Ureter (tissue), 1 donor: ENCODE measurements at regions not wholly inside any gene's neighbourhood (a gene's known extent, or its start where the extent isn't known, plus 50 kb on each side); places are given as distances from the start of the nearest gene placed in this dataset.

Experiments
- DNase-seq: peaks from one replicate; pipeline ENCODE4 v3.0.0-alpha.2; 2020; ENCODE audit warnings: low spot score
- donor health status: DM: yes; HTN: yes; CAD: no.

DNA sequence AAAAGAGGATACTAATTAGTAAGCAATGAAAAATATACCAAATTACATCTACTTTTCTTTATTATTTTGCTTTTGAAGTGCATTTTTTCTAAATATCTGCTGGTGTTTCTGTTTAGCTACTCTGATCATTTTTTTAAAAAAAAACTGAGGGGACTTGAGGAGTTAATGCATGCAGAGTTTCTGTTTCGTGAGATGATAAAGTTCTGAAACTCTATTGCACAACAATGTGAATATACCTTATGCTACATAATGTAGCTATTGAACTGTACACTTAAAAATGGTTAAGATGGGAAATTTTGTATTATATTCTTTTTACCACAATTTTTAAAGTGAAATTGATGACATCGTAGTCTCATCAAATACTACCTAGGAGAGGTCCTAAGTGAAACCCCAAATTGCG is 288.3 kb upstream of the NR4A3 start:
- no peak for DNase-seq

DNA sequence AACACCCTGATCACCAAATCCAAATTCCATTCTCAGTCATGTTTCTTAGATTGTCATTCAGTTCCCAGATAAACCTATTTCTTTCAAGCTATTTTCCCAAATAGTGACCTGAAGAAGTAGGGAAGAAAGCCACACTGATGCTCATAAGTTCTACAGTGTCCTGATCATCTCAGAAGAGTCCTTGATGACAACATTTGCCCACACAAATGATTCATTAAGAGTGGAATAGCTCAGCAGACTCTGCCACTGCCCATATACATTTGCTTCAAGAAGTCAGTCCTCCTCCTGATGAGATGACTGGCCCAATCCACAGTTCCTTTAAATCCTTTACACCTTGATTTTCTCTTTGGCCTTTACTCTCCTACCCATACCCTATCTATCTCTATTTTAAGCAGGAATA is 283.7 kb upstream of the NR4A3 start:
- no peak for DNase-seq

DNA sequence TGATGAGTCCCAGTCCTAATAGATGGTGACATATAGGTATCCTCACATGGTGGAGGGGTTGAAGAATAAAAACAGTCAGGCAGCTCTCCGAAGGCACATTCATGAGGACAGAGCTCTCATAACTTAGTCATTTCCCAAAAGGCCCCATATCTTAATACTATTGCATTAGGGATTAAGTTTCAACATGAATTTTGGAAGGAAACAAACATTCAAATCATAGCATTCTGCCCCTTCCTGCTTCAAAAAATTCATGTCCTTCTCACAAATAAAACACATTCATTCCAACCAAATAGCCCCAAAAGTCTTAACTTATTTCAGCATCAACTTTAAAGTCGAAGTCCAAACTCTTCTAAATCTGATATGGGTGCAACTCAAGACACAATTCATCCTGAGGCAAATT is 277.2 kb upstream of the NR4A3 start:
- DNase-seq, result no peak

DNA sequence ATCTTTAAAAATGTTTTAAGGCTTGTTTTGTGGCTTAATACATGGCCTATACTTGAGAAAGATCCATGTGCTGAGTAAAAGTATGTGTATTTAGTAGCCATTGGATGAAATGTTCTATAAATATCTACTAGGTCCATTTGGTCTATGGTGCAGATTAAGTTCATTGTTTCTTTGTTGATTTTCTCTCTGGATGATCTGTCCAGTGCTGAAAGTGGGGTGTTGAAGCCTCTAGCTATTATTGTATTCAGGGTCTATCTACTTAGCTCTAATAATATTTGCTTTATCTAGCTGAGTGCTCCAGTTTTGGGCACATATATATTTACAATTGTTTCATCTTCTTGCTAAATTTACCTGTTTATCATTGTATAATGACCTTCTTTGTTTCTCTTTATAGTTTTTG is 272.2 kb upstream of the NR4A3 start:
- no peak for DNase-seq

DNA sequence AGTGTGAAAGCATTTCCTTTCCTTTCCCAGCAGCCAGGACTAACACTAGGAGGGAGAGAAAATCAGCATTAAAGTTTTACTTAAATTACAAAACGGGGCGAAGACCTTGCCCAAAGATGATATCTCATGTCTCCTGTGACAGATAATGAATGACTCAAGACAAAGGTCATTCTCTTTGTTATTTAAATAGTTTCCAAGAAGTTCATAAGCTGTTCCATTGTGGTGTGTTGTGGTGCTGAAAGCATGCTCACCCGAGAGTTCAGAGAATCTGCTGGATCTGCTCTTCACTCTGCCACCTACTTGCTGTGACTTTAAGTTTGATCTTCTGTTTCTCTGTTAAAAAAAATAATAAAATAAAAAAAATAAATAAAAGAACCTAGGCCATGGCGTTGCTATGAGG is 265.9 kb upstream of the NR4A3 start:
- no peak for DNase-seq

DNA sequence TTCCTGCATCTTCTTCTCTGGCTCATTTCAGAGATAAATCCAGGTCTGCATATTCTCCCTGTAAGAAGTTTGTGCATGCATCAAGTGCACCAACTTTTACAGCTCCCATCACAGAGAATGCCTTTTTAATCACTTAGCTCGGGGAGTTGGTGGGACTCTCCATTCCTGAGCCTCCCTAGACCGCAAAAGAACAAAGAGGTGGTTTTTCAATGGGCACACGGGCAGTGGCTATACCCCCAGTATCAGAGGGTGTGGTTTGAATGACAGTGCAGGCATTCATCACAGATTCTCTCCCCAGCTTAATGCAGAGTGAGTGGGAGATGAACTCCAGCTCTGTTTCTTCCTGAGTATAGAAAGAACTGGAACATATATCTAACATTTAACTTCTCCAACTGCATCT is 264.7 kb upstream of the NR4A3 start:
- DNase-seq, result no peak

DNA sequence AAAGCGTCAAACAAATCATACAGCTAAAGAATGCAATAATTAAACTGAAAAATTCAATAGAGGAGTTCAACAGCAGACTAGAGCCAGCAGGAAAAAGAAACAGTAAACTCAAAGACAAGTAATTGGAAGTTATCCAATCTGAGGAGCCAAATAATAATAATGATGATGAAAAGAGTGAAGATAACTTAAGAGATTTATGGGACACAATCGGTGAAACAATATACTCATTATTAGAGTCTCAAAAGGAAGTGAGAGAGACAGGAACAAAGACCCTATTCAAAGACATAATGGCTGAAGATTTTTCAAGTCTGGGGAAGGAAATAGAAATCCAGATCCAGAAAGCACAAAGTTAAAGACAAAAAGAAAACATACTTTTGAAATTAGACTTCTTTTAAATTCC is 263.9 kb upstream of the NR4A3 start:
- no peak for DNase-seq

DNA sequence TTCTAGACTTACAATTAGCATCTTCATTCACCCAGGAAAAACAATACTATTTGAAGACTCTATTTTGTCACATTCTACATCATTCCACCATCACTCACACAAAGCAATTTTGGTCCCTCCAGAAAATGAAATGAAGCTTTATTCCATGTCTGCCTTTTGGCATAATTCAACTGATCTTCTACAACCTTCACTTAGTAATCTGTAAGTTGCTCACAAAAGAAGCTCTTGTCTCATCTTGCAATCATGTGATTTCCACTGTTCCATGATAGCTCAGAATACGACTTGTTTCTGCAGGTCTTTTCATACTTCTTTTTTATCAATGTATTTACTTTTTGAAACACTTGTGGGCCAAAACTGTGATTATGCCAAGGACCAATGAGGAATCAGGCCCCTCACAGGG is 261.9 kb upstream of the NR4A3 start:
- DNase-seq, result no peak

DNA sequence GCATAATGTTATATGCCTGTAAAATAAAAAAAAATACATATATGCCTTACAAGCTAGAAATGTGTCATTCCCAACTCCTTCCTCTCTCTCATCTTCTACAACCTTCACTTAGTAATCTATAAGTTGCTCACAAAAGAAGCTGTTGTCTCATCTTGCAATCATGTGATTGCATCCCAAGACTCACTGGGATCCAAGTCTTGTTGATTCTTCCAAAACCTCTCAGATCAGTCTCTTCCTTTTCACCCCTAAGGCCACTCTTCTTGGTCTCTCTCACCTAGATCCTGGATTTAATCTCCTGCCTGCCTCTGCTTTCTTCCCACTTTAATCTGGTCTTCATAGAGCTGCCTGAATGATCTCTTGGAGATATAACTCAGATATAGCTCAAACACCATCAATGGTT is 261.1 kb upstream of the NR4A3 start:
- DNase-seq, result no peak

DNA sequence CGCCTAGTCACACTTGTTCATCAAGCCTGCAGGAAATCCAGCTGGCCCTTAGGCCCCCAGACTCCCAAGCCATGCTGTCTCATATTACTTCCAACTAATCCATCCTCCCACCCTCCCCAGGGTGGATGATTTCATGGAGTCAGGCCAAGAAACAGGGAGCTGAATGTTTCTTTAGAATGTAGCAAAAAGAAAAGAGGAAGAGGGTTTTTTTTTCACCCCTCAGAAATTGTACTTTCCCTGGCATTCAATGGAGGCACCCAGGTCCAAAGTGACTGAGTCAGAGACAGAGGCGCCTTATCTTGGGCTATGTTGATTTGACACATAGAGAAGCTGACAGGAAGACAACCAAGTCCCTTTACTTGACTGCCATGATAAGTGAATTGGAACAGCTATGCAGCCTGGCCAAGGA is 260.2 kb upstream of the NR4A3 start:
- no peak for DNase-seq

DNA sequence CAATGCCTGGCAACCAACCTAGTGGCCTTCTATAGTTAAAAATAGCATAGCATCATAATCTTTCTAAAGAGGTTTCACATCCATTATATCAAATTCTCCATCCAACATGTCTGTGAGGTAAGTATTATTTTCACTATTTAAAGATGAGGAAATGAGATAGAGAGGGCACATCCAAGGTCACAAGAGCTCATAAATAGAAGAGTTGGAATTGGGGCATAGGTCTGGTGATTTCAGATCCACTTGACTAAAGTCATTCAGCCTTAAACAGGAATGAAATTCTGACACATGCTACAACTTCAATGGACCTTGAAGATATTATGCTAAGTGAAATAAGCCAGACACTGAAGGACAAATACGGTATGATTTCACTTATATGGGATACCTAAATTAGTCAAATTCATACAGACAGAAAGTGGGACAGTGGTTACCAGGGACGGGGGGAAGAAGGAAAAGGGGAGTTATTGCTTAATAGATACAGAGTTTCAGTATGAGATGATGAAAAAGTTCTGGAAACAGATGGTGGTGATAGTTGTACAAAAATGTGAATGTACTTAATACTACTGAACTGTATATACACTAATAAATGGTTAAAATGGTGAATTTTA is 259.6 kb upstream of the NR4A3 start:
- no peak for DNase-seq

DNA sequence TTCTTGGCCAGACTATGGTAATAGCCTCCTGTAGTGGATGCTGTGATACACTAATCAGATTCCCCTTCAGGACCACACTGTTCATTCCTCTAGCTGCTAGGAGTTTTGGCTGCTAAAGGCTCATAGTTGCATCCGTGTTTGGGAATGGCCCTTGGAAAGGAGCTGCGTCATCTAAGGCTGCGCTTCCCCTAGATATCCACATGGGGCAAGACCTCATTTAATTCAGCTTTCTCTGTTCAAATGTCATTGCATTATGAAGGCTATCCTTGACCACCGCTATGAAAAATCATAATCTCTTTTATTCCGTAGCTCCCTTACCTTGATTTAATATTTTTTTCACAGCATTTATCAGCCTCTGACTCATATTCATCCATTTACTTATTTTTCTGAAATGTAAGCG is 258.3 kb upstream of the NR4A3 start:
- DNase-seq, result no peak

DNA sequence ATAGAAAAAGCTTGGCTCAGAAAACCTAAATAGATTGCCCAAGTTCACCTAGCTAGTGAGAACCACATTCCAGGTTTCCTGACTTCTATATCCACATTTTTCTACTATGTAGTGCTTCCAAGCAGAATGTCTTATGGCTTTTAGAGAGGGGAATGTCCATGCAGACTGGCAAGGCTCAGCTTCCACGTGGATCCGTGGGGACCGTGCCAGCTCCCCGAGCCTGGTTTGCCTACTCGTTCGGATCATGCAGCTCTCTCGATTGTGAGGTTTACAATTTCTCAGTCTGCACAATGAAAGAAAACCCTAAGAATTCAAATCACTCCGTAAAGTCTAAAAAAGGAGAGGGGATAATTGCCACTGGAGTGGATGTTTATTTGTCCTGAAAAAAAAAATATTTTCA is 256.5 kb upstream of the NR4A3 start:
- DNase-seq, result no peak

DNA sequence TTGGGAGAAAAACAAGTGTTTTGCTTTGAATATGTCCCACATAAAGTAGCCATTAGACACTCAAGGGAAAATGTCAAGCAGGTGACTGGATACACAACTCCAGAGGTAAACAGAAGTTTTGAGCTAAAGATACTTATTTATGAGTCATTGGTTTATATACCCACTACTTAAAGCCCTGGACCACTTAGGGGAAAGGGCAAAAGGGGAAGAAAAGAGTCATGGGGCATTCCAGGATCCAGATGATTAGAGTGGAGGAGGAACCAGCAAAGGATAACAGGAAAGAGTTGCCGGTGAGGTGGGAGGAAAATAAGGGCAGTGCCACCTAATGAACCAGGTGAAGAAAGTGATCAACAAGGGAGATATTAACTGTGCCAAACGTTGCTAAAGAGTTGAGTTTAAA is 254.2 kb upstream of the NR4A3 start:
- no peak for DNase-seq

DNA sequence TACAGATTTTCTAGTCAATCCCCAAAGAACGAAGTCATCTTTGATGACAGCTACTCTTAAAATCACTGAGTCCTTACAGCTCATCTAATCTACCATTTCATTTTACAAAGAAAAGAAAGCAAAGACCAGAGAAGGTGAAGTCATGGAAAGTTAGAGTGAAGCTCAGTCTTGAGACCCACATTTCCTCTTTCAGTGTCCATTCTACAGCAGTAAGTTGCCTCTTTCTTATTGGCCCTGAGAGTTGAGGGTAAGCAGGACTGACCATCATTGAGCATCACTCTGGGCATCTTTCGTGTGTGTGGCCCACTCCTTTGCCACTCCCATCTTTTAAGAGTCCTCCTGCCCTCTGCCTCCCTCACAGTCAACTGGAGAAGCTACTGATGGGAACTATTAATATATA is 251.8 kb upstream of the NR4A3 start:
- DNase-seq, result no peak

DNA sequence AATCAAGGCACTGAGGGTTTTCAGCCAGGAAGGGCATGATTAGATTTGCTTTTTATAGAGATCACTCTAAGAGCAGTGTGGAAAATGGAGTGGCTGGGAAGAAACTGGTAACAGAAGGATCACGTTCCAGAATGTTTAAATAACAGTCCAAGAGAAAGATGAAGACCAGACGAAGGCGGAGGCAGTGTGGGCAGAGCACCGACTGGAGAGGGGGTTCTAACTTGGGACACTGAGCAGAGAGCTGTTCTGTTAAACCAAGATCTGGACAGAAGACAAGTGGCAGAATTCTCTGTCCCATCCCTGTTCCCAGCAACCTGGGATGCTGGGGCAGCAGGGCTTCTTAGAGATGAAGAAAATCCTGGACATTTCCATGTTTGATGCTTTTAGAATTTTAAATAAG is 249.1 kb upstream of the NR4A3 start:
- no peak for DNase-seq

DNA sequence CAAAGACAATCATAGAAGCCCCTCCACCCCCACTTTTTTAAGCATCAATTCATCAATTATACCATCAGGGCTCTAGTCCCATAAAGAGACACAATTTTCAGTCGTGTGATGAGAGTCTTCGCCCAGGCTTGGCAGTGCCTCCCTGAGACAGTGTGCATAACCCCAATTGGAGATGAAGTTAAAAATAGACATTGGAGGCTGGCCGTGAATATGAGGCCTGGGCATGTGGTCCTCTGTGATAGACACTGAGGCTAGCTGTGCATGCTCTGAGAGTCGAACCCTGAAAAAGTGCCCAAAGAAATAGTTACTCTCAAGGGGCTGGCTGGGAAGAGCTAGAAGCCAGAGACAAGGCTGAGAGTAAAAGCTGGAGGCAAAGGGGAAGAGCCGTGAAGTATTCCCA is 248.6 kb upstream of the NR4A3 start:
- no peak for DNase-seq

DNA sequence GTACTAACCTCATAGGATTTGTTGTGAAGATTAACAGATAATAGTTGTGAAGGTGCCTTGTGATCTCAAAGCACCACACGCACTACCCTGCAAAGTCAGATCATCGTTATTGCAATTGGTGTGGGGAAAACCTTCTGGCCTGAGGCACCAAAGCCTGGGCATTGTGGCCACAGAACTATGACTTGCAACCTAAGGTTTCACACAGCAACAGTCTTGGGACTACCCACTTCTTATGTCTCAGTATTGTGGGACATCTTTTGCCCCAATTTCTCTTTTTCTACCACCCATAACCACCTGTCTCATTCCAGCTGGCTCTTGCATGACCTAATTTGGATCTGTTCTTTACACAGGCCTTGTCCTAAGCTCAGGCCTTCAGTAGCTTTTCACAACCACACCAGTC is 247.8 kb upstream of the NR4A3 start:
- DNase-seq, result no peak

DNA sequence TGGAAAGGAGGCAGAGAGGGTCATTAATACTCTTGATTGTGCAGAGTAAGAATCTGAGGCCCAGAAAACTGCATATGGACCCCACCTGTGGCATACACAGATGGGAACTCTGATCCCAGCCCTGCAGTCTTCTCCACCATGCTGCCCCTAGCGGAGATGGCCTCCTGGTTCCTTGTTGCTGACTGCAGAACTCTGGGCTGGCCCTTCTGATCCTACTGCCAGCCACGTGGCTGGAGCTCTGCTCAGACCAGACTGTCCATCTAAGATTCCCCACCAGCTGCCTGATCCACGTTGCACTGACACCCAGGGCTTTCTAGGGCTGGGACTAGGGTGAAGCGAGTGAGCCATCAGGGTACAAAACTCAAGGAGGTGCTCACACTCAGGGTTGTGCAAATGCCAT is 245.7 kb upstream of the NR4A3 start:
- no peak for DNase-seq

DNA sequence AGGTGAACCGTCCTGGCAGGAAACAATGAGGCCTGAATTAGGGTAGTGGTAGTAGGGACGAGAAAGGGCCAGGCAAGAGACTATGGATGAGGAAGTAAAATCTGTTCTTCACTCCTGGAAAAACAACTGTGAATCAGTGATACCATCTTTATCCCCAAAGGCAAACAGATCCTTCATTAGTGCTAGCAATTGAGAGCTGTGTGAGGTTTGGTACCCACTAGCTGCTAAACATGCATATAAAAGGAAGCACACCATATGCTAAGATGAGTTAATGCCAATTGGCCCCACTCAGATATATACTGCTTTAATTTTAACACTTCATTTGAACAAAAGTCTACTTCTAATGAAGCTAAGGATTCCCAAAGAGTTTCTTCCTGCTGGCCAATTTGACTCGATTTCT is 244.8 kb upstream of the NR4A3 start:
- no peak for DNase-seq

DNA sequence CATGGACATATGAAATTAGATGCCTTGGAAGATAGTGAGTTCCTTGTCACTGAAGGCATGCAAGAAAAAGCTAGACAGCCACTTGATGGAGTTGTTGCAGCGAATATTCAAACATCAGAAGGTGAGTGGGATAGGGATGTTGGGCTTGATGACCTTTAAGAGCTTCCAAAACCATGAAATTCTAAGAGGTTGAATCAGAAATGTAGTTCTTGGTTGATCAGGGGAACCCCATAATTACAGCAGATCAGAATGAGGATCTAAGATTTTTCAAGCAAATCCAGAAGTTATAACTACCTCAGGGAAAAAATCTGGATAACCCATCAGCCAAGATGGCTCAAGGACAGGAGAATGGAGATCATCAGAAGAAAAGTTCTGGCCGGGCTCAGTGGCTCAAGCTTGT is 244.3 kb upstream of the NR4A3 start:
- DNase-seq, result no peak

DNA sequence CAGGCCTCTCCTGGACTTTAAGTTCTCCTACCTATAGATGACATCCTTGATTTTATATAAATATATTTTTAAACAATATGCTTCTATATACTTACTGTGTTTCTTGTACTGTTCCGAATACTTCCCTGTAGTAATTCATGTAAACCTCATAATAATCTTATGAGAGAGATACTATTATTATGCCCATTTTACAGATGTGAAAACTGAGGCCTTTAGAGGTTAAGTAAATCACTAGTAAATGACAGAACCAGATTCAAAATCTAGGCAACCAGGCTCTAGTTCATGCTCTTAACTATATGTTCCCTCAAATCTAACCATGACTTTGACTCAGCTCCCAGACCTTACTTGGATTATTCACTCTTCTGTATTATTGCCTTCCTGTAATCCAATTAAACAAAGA is 243.0 kb upstream of the NR4A3 start:
- no peak for DNase-seq

DNA sequence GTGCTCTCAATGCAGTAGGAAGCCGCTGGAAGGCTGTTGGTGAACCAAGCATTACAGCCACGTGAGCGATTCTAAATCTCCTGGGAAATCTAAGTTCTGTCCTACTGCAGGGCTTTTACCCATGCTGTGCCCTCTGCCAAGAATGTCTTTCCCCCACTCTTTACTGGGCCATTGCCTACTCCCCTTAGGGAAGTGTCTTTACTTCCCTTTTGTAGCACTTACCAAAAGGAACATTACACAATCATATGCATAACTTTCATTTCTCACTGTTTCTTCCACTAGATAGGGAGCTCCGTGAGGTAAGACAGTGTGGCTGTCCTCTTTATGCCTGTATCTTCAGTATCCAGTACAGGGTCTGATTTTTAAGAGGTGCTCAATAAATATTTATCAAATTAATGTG is 241.7 kb upstream of the NR4A3 start:
- no peak for DNase-seq

DNA sequence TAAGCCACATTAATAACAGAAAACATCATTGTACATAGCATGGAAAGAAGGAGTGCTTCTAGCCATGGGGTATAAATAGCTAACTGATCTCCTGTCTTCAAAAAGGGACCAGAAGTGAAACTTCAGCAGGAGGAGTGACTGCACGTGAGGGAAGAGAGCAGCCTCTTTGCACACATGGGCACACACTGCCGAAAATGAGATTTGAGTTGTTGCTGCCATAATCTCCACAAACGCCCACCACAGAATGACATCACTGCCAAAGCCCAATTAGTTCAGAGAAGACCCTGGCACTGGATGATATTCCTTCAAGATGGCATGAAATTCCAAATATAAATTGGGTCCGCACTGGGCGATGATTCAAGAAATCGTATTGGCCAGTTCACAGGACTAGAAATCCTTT is 238.9 kb upstream of the NR4A3 start:
- no peak for DNase-seq

DNA sequence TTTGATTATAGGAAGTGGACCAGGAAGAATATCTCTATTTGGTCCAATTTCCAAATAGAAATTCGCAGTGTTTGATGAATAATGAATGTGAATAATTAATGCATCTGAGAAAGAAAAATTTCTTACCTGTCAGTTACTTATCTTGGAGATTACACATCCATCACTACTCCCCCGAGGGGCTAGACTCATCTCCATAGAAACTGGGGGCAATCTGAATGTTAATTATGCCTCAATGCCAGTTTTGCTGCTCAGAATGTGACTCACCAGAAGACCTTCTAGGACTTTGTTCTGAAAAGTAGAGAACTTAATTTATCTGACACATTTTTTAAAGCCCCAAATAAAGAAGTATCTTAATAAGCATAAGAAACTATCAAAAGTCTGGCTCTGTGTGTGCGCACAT is 233.4 kb upstream of the NR4A3 start:
- DNase-seq, result no peak
